K562 (cell line): ENCODE measurements at regions not wholly inside any gene's neighbourhood (a gene's known extent, or its start where the extent isn't known, plus 50 kb on each side); places are given as distances from the start of the nearest gene placed in this dataset.

ENCODE experiments used
- IFI16 ChIP-seq: fragments of 250-450 bp; sonication (Bioruptor Pico); IDR thresholded peaks from 2 replicates; pipeline ENCODE4 v2.1.2; 2022; ENCODE audit warnings: mild to moderate bottlenecking, inconsistent platforms
- JUND ChIP-seq, 2 experiments: IDR thresholded peaks; 2 replicates in 1 of 2; 3 replicates in 1 of 2; pipeline ENCODE4 v1.6.1; 2011; ENCODE audit warnings: borderline replicate concordance in 2 of 2, low read depth in 2 of 2, low read length in 2 of 2, improper control_type of control experiment in 1 of 2, missing biosample characterization in 1 of 2, missing genetic modification characterization in 1 of 2, missing genetic modification reagents in 1 of 2
- MXI1 ChIP-seq: IDR thresholded peaks from 2 replicates; pipeline ENCODE4 v1.6.1; 2011; ENCODE audit warnings: low read depth, mild to moderate bottlenecking, improper control_type of control experiment, low read length
- SIRT6 ChIP-seq: IDR thresholded peaks from one replicate; pipeline ENCODE4 v1.6.1; 2012; ENCODE audit warnings: low read depth, mild to moderate bottlenecking, control low read depth, inconsistent platforms, low read length, moderate library complexity
- ZBTB1 ChIP-seq: sonication (generic); formaldehyde crosslinking; IDR thresholded peaks from 2 replicates; pipeline ENCODE4 v1.8.1; 2023; ENCODE audit warnings: missing genetic modification reagents, low read depth, mild to moderate bottlenecking, borderline replicate concordance
- ZNF699 ChIP-seq: fragments of 250-450 bp; sonication (Bioruptor Pico); IDR thresholded peaks from 2 replicates; pipeline ENCODE4 v1.8.0; 2021; ENCODE audit warnings: mild to moderate bottlenecking, moderate library complexity; ENCODE audit not compliant: insufficient replicate concordance
- TF ChIP-seq, protein P1 (sequence below), 3 experiments: IDR thresholded peaks in 2 of 3; conservative IDR thresholded peaks in 1 of 3; 2 replicates each; pipeline ENCODE4 v1.5.1; 2011 to 2012; ENCODE audit warnings: low read length in 3 of 3, mild to moderate bottlenecking in 3 of 3, control low read depth in 2 of 3, improper control_type of control experiment in 1 of 3, inconsistent platforms in 1 of 3, low read depth in 1 of 3, mixed read lengths in 1 of 3, moderate library complexity in 1 of 3; ENCODE audit not compliant: insufficient read depth in 2 of 3
- TF ChIP-seq, protein P2 (sequence below): fragments of 250-450 bp; sonication (Bioruptor Pico); IDR thresholded peaks from 2 replicates; pipeline ENCODE4 v1.5.0; 2022; ENCODE audit warnings: mild to moderate bottlenecking
- TF ChIP-seq, protein P3 (sequence below): fragments of 450-650 bp; IDR thresholded peaks from 2 replicates; pipeline ENCODE4 v1.6.1; 2018; ENCODE audit not compliant: partially characterized antibody

DNA sequence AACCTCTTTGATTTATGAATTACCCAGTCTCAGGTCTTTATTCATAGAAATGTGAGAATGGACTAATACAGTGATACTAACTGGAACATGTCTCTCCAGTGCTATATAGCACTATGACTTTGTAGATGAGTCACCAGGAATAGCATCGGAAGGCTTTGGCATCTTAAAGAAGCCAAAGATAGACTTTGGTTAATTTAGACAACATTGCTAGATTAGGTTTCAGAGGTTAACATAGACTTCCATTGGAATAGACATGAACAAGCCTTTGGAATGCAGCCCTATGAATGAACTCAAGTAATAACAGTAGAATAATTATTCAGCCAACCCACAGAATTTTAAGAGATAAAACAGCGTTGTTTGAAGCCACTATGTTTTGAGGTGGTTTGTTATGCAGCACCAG is 169.2 kb downstream of the HGF start:
- TF ChIP-seq, protein P1, sequence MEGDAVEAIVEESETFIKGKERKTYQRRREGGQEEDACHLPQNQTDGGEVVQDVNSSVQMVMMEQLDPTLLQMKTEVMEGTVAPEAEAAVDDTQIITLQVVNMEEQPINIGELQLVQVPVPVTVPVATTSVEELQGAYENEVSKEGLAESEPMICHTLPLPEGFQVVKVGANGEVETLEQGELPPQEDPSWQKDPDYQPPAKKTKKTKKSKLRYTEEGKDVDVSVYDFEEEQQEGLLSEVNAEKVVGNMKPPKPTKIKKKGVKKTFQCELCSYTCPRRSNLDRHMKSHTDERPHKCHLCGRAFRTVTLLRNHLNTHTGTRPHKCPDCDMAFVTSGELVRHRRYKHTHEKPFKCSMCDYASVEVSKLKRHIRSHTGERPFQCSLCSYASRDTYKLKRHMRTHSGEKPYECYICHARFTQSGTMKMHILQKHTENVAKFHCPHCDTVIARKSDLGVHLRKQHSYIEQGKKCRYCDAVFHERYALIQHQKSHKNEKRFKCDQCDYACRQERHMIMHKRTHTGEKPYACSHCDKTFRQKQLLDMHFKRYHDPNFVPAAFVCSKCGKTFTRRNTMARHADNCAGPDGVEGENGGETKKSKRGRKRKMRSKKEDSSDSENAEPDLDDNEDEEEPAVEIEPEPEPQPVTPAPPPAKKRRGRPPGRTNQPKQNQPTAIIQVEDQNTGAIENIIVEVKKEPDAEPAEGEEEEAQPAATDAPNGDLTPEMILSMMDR (IDR thresholded peaks at IDR 0.05 in 2 of 3, conservative IDR thresholded peaks at IDR 0.05 in 1 of 3; ENCODE audit: insufficient read depth in 2 of 3, low read depth in 1 of 3, low read length in 3 of 3), result no peak
- TF ChIP-seq, protein P2, sequence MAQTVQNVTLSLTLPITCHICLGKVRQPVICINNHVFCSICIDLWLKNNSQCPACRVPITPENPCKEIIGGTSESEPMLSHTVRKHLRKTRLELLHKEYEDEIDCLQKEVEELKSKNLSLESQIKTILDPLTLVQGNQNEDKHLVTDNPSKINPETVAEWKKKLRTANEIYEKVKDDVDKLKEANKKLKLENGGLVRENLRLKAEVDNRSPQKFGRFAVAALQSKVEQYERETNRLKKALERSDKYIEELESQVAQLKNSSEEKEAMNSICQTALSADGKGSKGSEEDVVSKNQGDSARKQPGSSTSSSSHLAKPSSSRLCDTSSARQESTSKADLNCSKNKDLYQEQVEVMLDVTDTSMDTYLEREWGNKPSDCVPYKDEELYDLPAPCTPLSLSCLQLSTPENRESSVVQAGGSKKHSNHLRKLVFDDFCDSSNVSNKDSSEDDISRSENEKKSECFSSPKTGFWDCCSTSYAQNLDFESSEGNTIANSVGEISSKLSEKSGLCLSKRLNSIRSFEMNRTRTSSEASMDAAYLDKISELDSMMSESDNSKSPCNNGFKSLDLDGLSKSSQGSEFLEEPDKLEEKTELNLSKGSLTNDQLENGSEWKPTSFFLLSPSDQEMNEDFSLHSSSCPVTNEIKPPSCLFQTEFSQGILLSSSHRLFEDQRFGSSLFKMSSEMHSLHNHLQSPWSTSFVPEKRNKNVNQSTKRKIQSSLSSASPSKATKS (CRISPR knock-in tag), result no peak
- TF ChIP-seq SIRT6 (no peak), ZBTB1 (CRISPR knock-in tag) (no peak), IFI16 (CRISPR knock-in tag) (no peak), MXI1 (no peak), ZNF699 (CRISPR knock-in tag) (no peak), JUND (IDR thresholded peaks at IDR 0.05; ENCODE audit: borderline replicate concordance, low read depth, low read length) (no peak), JUND (tag; IDR thresholded peaks at IDR 0.05; ENCODE audit: borderline replicate concordance, low read depth, low read length) (no peak)
- TF ChIP-seq, protein P3, sequence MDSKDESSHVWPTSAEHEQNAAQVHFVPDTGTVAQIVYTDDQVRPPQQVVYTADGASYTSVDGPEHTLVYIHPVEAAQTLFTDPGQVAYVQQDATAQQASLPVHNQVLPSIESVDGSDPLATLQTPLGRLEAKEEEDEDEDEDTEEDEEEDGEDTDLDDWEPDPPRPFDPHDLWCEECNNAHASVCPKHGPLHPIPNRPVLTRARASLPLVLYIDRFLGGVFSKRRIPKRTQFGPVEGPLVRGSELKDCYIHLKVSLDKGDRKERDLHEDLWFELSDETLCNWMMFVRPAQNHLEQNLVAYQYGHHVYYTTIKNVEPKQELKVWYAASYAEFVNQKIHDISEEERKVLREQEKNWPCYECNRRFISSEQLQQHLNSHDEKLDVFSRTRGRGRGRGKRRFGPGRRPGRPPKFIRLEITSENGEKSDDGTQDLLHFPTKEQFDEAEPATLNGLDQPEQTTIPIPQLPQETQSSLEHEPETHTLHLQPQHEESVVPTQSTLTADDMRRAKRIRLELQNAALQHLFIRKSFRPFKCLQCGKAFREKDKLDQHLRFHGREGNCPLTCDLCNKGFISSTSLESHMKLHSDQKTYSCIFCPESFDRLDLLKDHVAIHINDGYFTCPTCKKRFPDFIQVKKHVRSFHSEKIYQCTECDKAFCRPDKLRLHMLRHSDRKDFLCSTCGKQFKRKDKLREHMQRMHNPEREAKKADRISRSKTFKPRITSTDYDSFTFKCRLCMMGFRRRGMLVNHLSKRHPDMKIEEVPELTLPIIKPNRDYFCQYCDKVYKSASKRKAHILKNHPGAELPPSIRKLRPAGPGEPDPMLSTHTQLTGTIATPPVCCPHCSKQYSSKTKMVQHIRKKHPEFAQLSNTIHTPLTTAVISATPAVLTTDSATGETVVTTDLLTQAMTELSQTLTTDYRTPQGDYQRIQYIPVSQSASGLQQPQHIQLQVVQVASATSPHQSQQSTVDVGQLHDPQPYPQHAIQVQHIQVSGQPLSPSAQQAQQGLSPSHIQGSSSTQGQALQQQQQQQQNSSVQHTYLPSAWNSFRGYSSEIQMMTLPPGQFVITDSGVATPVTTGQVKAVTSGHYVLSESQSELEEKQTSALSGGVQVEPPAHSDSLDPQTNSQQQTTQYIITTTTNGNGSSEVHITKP, result no peak
